Muscle of arm (tissue), 1 donor: ENCODE measurements at regions not wholly inside any gene's neighbourhood (a gene's known extent, or its start where the extent isn't known, plus 50 kb on each side); places are given as distances from the start of the nearest gene placed in this dataset.

ENCODE experiments used
- DNase-seq: peaks from one replicate; pipeline ENCODE4 v3.0.0-alpha.2; 2013

GRCh38 chr12:100675432-100675831, 101.9 kb downstream of the GAS2L3 start:
- peak; percentile 40 for DNase-seq

GRCh38 chr12:100681074-100681473, 107.6 kb downstream of the GAS2L3 start:
- no peak for DNase-seq

- no peak for DNase-seq
Measured at GRCh38 chr12:100682178-100682577, 108.7 kb downstream of the GAS2L3 start.

GRCh38 chr12:100687686-100688085, 106.9 kb upstream of the ANO4 start:
- DNase-seq = no peak

GRCh38 chr12:100688451-100688864, 106.1 kb upstream of the ANO4 start:
- no peak for DNase-seq

- DNase-seq = no peak
Measured at GRCh38 chr12:100692502-100692901, 102.1 kb upstream of the ANO4 start.

GRCh38 chr12:100698518-100698917, 96.1 kb upstream of the ANO4 start:
- DNase-seq = no peak

- no peak for DNase-seq
Measured at GRCh38 chr12:100699209-100699608, 95.4 kb upstream of the ANO4 start.

- DNase-seq = no peak
Measured at GRCh38 chr12:100703337-100703736, 91.2 kb upstream of the ANO4 start.

- no peak for DNase-seq
Measured at GRCh38 chr12:100703868-100704267, 90.7 kb upstream of the ANO4 start.

GRCh38 chr12:100706033-100706432, 88.5 kb upstream of the ANO4 start:
- no peak for DNase-seq

- DNase-seq = no peak
Measured at GRCh38 chr12:100708591-100708990, 86.0 kb upstream of the ANO4 start.

GRCh38 chr12:100715976-100716944, 78.3 kb upstream of the ANO4 start:
- DNase-seq = no peak

- DNase-seq = no peak
Measured at GRCh38 chr12:100716945-100717732, 77.4 kb upstream of the ANO4 start.

GRCh38 chr12:100717733-100718067, 76.9 kb upstream of the ANO4 start:
- no peak for DNase-seq

- no peak for DNase-seq
Measured at GRCh38 chr12:100718187-100718586, 76.4 kb upstream of the ANO4 start.

- no peak for DNase-seq
Measured at GRCh38 chr12:100720016-100720654, 74.4 kb upstream of the ANO4 start.

GRCh38 chr12:100721169-100721568, 73.4 kb upstream of the ANO4 start:
- no peak for DNase-seq

GRCh38 chr12:100724071-100724470, 70.5 kb upstream of the ANO4 start:
- DNase-seq = no peak

GRCh38 chr12:100733817-100734593, 60.6 kb upstream of the ANO4 start:
- no peak for DNase-seq

- no peak for DNase-seq
Measured at GRCh38 chr12:100737168-100737567, 57.4 kb upstream of the ANO4 start.

GRCh38 chr12:100738086-100738485, 56.5 kb upstream of the ANO4 start:
- DNase-seq = no peak
